NCI-H1092 treated with DMSO at 0.1 percent for 48 hours (cell line): ENCODE measurements at regions not wholly inside any gene's neighbourhood (a gene's known extent, or its start where the extent isn't known, plus 50 kb on each side); places are given as distances from the start of the nearest gene placed in this dataset.
A peak's percentile ranks its signal among the peaks of the same experiment; 100 is the strongest.
"Not testable (repeated sequence)": the region's sequence is repeated elsewhere in the genome, so short reads cannot be mapped to it uniquely, and the experiment has no call there.

ENCODE experiments used
- DNase-seq: peaks from one replicate; lab custom pipeline; 2025; lab: John Stamatoyannopoulos, UW

GRCh38 chr2:125710561-125710960 is 945.4 kb upstream of the GYPC start:
- DNase-seq, result no peak

GRCh38 chr2:125711075-125711474 is 944.9 kb upstream of the GYPC start:
- DNase-seq, result no peak

GRCh38 chr2:125713533-125713932 is 942.4 kb upstream of the GYPC start:
- DNase-seq, result no peak

- no peak for DNase-seq
Observed at GRCh38 chr2:125721072-125721721, 934.8 kb upstream of the GYPC start.

GRCh38 chr2:125730921-125731320 is 925.0 kb upstream of the GYPC start:
- DNase-seq, result no peak

GRCh38 chr2:125736306-125736705 is 919.7 kb upstream of the GYPC start:
- DNase-seq, result no peak

- peak; percentile 50 for DNase-seq
Observed at GRCh38 chr2:125745514-125745913, 910.4 kb upstream of the GYPC start.

DNA sequence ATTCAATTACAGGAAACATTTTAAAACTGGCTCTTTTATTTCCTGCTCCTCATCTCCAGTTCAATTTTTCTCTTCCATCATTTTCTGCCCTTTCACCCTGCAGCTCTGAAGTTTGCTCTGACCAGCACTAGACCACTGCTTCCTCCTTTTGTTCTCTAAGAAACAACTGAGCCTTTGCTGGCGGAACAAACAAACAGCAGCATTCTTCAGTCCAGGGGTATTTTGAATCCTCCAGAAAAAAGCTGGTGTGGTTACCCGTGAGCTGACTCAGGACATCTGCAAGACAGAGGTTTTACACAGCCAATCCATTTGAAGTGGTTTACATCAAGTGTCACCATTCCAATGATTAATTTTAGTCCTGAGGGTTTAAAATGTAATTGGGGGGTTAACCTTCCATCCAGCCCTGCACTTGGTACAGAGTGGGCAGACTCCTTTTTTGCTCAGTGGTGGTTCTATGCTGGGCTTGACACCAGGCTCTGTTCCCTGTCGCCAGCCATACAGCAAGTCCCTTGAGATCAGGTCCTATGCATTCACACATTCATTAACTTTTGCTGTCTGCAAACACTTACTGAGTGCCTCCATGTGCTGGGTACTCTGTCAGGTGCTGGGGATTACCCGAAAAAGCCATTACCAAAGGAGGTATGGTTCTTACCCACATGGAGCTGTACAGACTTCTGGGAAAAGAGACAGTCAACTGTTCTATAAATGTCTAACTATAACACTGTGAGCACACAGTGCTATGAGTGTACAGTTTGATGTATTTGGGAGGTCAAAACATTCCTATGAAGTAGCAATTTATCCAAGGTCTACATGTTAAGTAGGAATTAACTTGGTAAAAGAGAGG is 909.4 kb upstream of the GYPC start:
- no peak for DNase-seq

DNA sequence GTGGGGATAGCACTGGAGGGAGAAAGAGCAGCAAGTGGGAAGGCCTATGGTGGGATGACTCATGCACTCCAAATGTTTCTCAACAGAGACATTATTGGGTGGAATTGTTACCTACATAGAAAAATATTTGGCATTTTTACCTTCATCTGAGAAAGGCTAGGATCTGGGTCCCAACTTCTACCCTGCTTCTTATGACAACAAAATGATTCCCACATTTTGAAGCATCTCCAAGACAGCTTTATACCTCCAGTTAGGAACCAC is 908.9 kb upstream of the GYPC start:
- no peak for DNase-seq

DNA sequence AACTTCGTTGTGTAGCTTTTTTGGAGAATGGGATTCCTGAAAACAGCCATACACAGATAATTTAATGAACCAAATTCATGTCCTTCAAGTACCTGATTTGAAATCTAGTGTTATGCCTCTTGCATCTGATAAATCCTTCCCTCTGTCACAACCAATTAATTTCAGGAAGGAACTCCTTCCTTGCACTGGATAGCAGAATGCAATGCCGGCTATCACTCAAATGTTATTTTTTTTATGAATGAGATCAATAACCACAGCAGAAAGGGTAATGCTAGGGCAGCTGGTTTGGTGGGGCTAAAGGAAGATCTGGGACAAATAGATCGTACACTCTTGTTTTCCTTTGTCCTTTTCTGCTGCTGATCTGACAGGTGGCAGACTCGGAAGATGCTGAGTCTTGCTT is 899.5 kb upstream of the GYPC start:
- no peak for DNase-seq

GRCh38 chr2:125796784-125797183 is 859.2 kb upstream of the GYPC start:
- no peak for DNase-seq

- DNase-seq, result no peak
Observed at GRCh38 chr2:125797192-125797591, 858.8 kb upstream of the GYPC start.

DNA sequence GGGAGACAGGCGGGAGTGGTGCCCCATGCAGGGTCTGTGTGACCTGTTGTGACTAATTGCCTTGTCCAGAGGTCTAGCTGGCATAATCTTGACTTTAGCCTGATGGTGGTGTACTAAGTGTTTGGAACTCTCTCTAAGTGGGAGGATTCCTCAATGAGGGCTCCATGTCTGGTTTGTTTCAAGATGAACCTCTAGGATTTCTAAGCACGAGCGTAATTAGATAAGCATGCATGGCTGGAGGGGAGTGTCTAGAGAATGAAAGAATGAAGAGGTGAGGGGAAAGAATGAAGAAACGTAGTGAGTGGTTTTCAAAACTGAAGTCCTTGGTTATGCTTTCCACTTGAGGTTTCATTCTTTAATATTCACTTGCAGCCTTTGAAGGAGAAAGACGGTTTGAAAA is 833.2 kb upstream of the GYPC start:
- no peak for DNase-seq

GRCh38 chr2:125825781-125826180 is 830.2 kb upstream of the GYPC start:
- DNase-seq, result not testable (repeated sequence)

- DNase-seq, result no peak
Observed at GRCh38 chr2:125837128-125837527, 818.8 kb upstream of the GYPC start.

- no peak for DNase-seq
Observed at GRCh38 chr2:125837611-125838010, 818.3 kb upstream of the GYPC start.

DNA sequence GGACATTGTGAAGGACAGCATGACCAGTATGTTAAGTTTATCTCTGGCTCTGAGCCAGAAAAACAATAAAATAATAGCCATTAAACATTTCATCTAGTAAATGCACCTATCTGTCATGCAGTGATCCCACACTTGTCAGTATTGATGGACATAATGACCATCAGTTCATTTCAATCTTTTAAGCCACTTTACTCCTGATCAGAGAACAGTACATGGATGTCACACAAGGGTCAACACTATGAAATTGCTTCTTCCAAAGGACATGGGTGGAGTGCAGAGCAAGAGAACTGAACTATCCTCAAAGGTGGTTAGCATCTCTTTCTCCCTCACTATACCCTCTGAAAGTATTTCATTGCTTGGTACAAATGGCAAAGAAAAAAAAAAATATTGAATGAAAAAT is 816.0 kb upstream of the GYPC start:
- DNase-seq, result no peak

- no peak for DNase-seq
Observed at GRCh38 chr2:125842041-125842440, 813.9 kb upstream of the GYPC start.

GRCh38 chr2:125850541-125850940 is 805.4 kb upstream of the GYPC start:
- DNase-seq, result no peak

DNA sequence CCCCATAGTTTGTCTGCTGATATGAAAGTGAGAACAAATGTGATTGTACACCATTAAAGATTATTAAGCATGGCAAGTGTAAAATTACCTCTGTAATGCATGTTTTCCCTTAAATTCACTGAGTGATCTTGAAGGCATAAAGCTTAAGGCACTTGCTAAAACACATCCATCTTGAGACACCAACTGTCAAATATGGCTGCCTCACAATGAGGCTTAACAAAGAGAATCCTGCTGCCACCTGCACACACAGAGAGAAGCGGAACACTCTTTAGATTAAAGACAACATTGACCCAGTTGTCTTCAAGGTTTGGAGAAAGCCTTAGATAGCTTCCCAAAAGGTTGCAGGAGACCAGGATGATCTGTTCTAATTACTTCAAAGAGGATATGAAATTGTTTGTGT is 803.6 kb upstream of the GYPC start:
- DNase-seq, result no peak

DNA sequence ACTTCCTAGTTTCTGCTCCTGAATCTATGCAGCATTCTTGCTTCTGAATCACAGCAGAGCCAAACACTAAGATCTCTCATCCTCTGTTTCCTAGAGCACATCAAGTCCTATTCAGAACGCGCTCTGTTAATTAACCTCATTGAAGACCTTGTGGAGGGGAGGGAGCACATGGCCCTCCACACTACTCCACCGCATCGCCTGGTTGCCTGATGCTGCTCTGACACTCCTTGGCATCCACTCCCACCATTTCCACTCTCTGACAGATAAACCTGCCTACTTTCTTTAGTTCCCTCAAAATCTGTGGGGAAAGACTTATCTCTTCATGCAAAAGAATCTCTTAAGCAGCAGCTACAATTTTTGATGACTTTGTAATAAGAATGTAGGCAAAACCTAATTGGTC is 802.3 kb upstream of the GYPC start:
- no peak for DNase-seq

- no peak for DNase-seq
Observed at GRCh38 chr2:125855204-125855603, 800.8 kb upstream of the GYPC start.

GRCh38 chr2:125857971-125858794 is 797.8 kb upstream of the GYPC start:
- no peak for DNase-seq
